GM12878 (cell line): ENCODE measurements at regions not wholly inside any gene's neighbourhood (a gene's known extent, or its start where the extent isn't known, plus 50 kb on each side); places are given as distances from the start of the nearest gene placed in this dataset.

Experiments used
- ATAC-seq: fragments of 200-7000 bp; cut with Tn5 transposase; 3 replicates; pipeline ENCODE4 v1.9.1; 2020; ENCODE audit warnings: mild to moderate bottlenecking, moderate library complexity
- BruUV-seq: library from RNA; stranded (reverse); fragments of 400-500 nt; replicated peaks from 2 replicates; lab custom pipeline; 2021; lab: Mats Ljungman, UMichigan
- CTCF ChIA-PET: fragments of 300-600 bp; sonication (Branson Sonifier 250); formaldehyde crosslinking; extraction: SDS; loops from one replicate; lab custom pipeline; 2021; ENCODE audit warnings: inconsistent platforms; lab: Yijun Ruan, JAX
- POLR2A ChIA-PET: fragments of 350-600 bp; formaldehyde crosslinking; extraction: SDS; loops from one replicate; lab custom pipeline; 2021; ENCODE audit warnings: inconsistent platforms; lab: Charles Lee
- RAD21 ChIA-PET: fragments of 300-600 bp; sonication (Branson Sonifier 250); formaldehyde crosslinking; loops from one replicate; lab custom pipeline; 2023; ENCODE audit warnings: antibody characterized with exemption; ENCODE audit not compliant: unreplicated experiment; lab: Charles Lee
- SMC1A ChIA-PET: fragments of 300-600 bp; sonication (Branson Sonifier 250); formaldehyde crosslinking; loops from one replicate; lab custom pipeline; 2023; ENCODE audit not compliant: unreplicated experiment, uncharacterized antibody; lab: Charles Lee
- DNase-seq: peaks from one replicate; pipeline ENCODE4 v3.0.0-alpha.2; 2011; ENCODE audit warnings: low read depth, low spot score
- FAIRE-seq: peaks from 3 replicates; lab custom pipeline; 2011; peaks lifted over from hg19 to GRCh38; lab: Jason Lieb, UNC
- H2AFZ ChIP-seq: 2 replicates; pipeline ENCODE4 v1.6.0; 2011; ENCODE audit warnings: low read depth, low read length, control low read depth; ENCODE audit not compliant: control insufficient read depth
- H3K27ac ChIP-seq: 2 replicates; pipeline ENCODE4 v1.5.1; 2011; ENCODE audit warnings: control low read depth; ENCODE audit not compliant: control insufficient read depth, insufficient read depth
- H3K27me3 ChIP-seq, 2 experiments: replicated peaks in 1 of 2; 2 replicates each; pipeline versions ENCODE4 v1.6.0 to v1.6.1; 2011; ENCODE audit warnings: low read length in 1 of 2; ENCODE audit not compliant: control insufficient read depth in 2 of 2, insufficient read depth in 2 of 2
- H3K36me3 ChIP-seq, 2 experiments: 2 replicates each; pipeline ENCODE4 v1.5.1; 2011; ENCODE audit warnings: low read length in 1 of 2; ENCODE audit not compliant: control insufficient read depth in 2 of 2, insufficient read depth in 2 of 2
- H3K4me1 ChIP-seq: 2 replicates; pipeline ENCODE4 v1.6.1; 2011; ENCODE audit warnings: mild to moderate bottlenecking, low read length, moderate library complexity, mixed read lengths; ENCODE audit not compliant: control insufficient read depth, insufficient read depth
- H3K4me2 ChIP-seq: 2 replicates; pipeline ENCODE4 v1.6.0; 2011; ENCODE audit warnings: control low read depth; ENCODE audit not compliant: control insufficient read depth, insufficient read depth
- H3K4me3 ChIP-seq: fragments of 200-600 bp; sonication (generic); 2 replicates; pipeline ENCODE4 v1.5.1; 2016
- H3K79me2 ChIP-seq: 2 replicates; pipeline ENCODE4 v1.6.0; 2011; ENCODE audit warnings: low read length; ENCODE audit not compliant: control insufficient read depth, insufficient read depth
- H3K9ac ChIP-seq: 2 replicates; pipeline ENCODE4 v1.8.0; 2011; ENCODE audit warnings: low read length, control low read depth, mixed read lengths; ENCODE audit not compliant: control insufficient read depth, insufficient read depth
- H3K9me3 ChIP-seq: replicated peaks from 3 replicates; pipeline ENCODE4 v1.5.1; 2011; ENCODE audit warnings: mild to moderate bottlenecking, low read length; ENCODE audit not compliant: control insufficient read depth, insufficient read depth
- H4K20me1 ChIP-seq: 2 replicates; pipeline ENCODE4 v1.6.0; 2011; ENCODE audit not compliant: control insufficient read depth, insufficient read depth
- BCL11A ChIP-seq: IDR thresholded peaks from 2 replicates; pipeline ENCODE4 v1.6.1; 2011; ENCODE audit warnings: low read depth, low read length
- BRCA1 ChIP-seq: IDR thresholded peaks from 2 replicates; pipeline ENCODE4 v1.6.1; 2011; ENCODE audit warnings: low read depth, low read length, improper control_type of control experiment
- CBX3 ChIP-seq: fragments of 200-600 bp; sonication (generic); IDR thresholded peaks from 2 replicates; pipeline ENCODE4 v1.6.1; 2016; ENCODE audit warnings: low read depth, borderline replicate concordance
- CEBPB ChIP-seq, 2 experiments: fragments of 150-350 bp in 1 of 2; IDR thresholded peaks; 2 replicates each; pipeline ENCODE4 v1.6.1; 2012 to 2014; ENCODE audit warnings: low read depth in 2 of 2, low read length in 2 of 2, borderline replicate concordance in 1 of 2, inconsistent platforms in 1 of 2
- CTCF ChIP-seq, 3 experiments: IDR thresholded peaks in 2 of 3; conservative IDR thresholded peaks in 1 of 3; 2 replicates each; pipeline ENCODE4 v1.5.1; 2011; ENCODE audit warnings: low read depth in 3 of 3, low read length in 3 of 3, mild to moderate bottlenecking in 3 of 3, control low read depth in 2 of 3, moderate library complexity in 2 of 3, inconsistent platforms in 1 of 3, mixed read lengths in 1 of 3; ENCODE audit not compliant: control insufficient read depth in 2 of 3, insufficient read depth in 1 of 3; ENCODE audit errors: extremely low read depth in 1 of 3
- CUX1 ChIP-seq: IDR thresholded peaks from 2 replicates; pipeline ENCODE4 v1.6.1; 2012; ENCODE audit warnings: improper control_type of control experiment, low read depth, low read length; ENCODE audit not compliant: insufficient replicate concordance
- DPF2 ChIP-seq: fragments of 450-650 bp; IDR thresholded peaks from 2 replicates; pipeline ENCODE4 v1.6.1; 2017; ENCODE audit warnings: mild to moderate bottlenecking
- FOXM1 ChIP-seq: IDR thresholded peaks from 2 replicates; pipeline ENCODE4 v1.6.1; 2012; ENCODE audit warnings: low read depth, mild to moderate bottlenecking, inconsistent platforms, low read length, moderate library complexity
- GABPA ChIP-seq: IDR thresholded peaks from 2 replicates; pipeline ENCODE4 v1.6.1; 2014; ENCODE audit warnings: antibody characterized with exemption, low read depth, mild to moderate bottlenecking, inconsistent platforms
- KAT2A ChIP-seq: conservative IDR thresholded peaks from 2 replicates; pipeline ENCODE4 v1.6.1; 2011; ENCODE audit warnings: low read depth, low read length; ENCODE audit not compliant: control insufficient read depth
- MEF2A ChIP-seq: IDR thresholded peaks from 2 replicates; pipeline ENCODE4 v1.6.1; 2011; ENCODE audit warnings: low read depth, mild to moderate bottlenecking, low read length, moderate library complexity; ENCODE audit not compliant: insufficient read depth
- MTA3 ChIP-seq: IDR thresholded peaks from 2 replicates; pipeline ENCODE4 v1.6.1; 2012; ENCODE audit warnings: low read length, inconsistent platforms, borderline replicate concordance
- NFYA ChIP-seq: IDR thresholded peaks from 2 replicates; pipeline ENCODE4 v1.6.1; 2011; ENCODE audit warnings: low read depth, mild to moderate bottlenecking, low read length, improper control_type of control experiment, borderline replicate concordance
- SP1 ChIP-seq: IDR thresholded peaks from one replicate; pipeline ENCODE4 v1.6.1; 2011; ENCODE audit warnings: low read depth, low read length
- SPI1 ChIP-seq: IDR thresholded peaks from 2 replicates; pipeline ENCODE4 v1.6.1; 2011; ENCODE audit warnings: low read depth, mild to moderate bottlenecking, low read length, moderate library complexity, borderline replicate concordance; ENCODE audit not compliant: insufficient read depth
- TARDBP ChIP-seq: IDR thresholded peaks from 2 replicates; pipeline ENCODE4 v1.6.1; 2016; ENCODE audit warnings: borderline replicate concordance
- WGBS: methylation state at CpG from one replicate; pipeline ENCODE4 v1.1.6; 2016; ENCODE audit warnings: low lambda C conversion rate; ENCODE audit not compliant: insufficient replicate concordance, insufficient coverage; ENCODE audit errors: missing lambda C conversion rate; 5-methylcytosine and 5-hydroxymethylcytosine counted together
- in situ Hi-C: fragments of 300-500 bp; cut with MboI; formaldehyde crosslinking; loops from 9 replicates; pipeline ENCODE4 v1.14.3; 2018; ENCODE audit warnings: mixed read lengths
- intact Hi-C: fragments of 100-400 bp; cut with micrococcal nuclease; formaldehyde crosslinking; loops from one replicate; pipeline ENCODE4 v1.14.2; 2022; ENCODE audit not compliant: unreplicated experiment

- RAD21 ChIA-PET: no interaction called here
Measured at GRCh38 chr2:16409849-16410248, 255.8 kb downstream of the CYRIA start.

GRCh38 chr2:16409006-16409390 is 256.6 kb downstream of the CYRIA start:
- H3K9me3 ChIP-seq: no peaks in the 10 kb centered on the region
- H3K27me3 ChIP-seq: peaks cover 0 to 3% of the 10 kb centered on the region in 2 experiments; a peak in 1 of 4 replicates
- no peak overlapping the region for H2AFZ ChIP-seq
- no peak for DNase-seq
- POLR2A ChIA-PET: no interaction called here
- no peak overlapping the region for H3K9ac ChIP-seq
- no peak overlapping the region for H3K27ac ChIP-seq
- CTCF ChIA-PET: no interaction called here
- SMC1A ChIA-PET: no interaction called here
- H3K4me3 ChIP-seq: no peak overlapping the region
- H4K20me1 ChIP-seq: no peaks in the 10 kb centered on the region
- BruUV-seq: no TSS peak
- ATAC-seq: no peak
- no peak for FAIRE-seq
- H3K79me2 ChIP-seq: no peaks in the 10 kb centered on the region
- RAD21 ChIA-PET: no interaction called here
- H3K4me2 ChIP-seq: no peak overlapping the region
- no peaks in the 10 kb centered on the region for H3K36me3 ChIP-seq
- H3K4me1 ChIP-seq: no peaks in the 10 kb centered on the region
- intact Hi-C loops: no loop called here
- 56% methylated on average over 2 of the region's 2 CpGs for WGBS
- in situ Hi-C loops: no loop called here
- TF ChIP-seq SP1: no peak
- TF ChIP-seq CUX1: no peak
- TF ChIP-seq BCL11A: no peak
- TF ChIP-seq NFYA: no peak
- TF ChIP-seq BRCA1: no peak
- no peak for TF ChIP-seq KAT2A
- no peak for TF ChIP-seq CTCF (IDR thresholded peaks at IDR 0.05 in 2 of 3, conservative IDR thresholded peaks at IDR 0.05 in 1 of 3; ENCODE audit: control insufficient read depth in 2 of 3, extremely low read depth in 1 of 3, insufficient read depth in 1 of 3, low read depth in 3 of 3, low read length in 3 of 3)
- no peak for TF ChIP-seq DPF2
- no peak for TF ChIP-seq MEF2A

More at GRCh38 chr2:16409849-16410248, 255.8 kb downstream of the CYRIA start:
- TF ChIP-seq GABPA: no peak
- no peak for TF ChIP-seq FOXM1
- TF ChIP-seq CBX3: no peak
- no peak for TF ChIP-seq MTA3
- TF ChIP-seq CEBPB (IDR thresholded peaks at IDR 0.05; ENCODE audit: borderline replicate concordance in 1 of 2, low read depth in 2 of 2, low read length in 2 of 2): no peak
- no peak for TF ChIP-seq SPI1
- no peak for TF ChIP-seq TARDBP
- CTCF ChIA-PET: no interaction called here
- no peaks in the 10 kb centered on the region for H3K4me1 ChIP-seq
- H3K27ac ChIP-seq: no peak overlapping the region
- 10% methylated on average over 3 of the region's 3 CpGs for WGBS
- no peak for ATAC-seq
- H3K79me2 ChIP-seq: no peaks in the 10 kb centered on the region
- intact Hi-C loops (no loop called here), in situ Hi-C loops (no loop called here)
- no peak for FAIRE-seq
- no peak overlapping the region for H3K9ac ChIP-seq
- H3K4me3 ChIP-seq: no peak overlapping the region
- DNase-seq: no peak
- POLR2A ChIA-PET: no interaction called here
- H2AFZ ChIP-seq: no peak overlapping the region
- H4K20me1 ChIP-seq: no peaks in the 10 kb centered on the region
- no peaks in the 10 kb centered on the region for H3K9me3 ChIP-seq
- BruUV-seq: no TSS peak
- H3K36me3 ChIP-seq: no peaks in the 10 kb centered on the region
- SMC1A ChIA-PET: no interaction called here
- H3K4me2 ChIP-seq: no peak overlapping the region
- H3K27me3 ChIP-seq: no peaks in the 10 kb centered on the region
